ENCODE measurements at regions not wholly inside any gene's neighbourhood (a gene's known extent, or its start where the extent isn't known, plus 50 kb on each side); places are given as distances from the start of the nearest gene placed in this dataset.

DNA sequence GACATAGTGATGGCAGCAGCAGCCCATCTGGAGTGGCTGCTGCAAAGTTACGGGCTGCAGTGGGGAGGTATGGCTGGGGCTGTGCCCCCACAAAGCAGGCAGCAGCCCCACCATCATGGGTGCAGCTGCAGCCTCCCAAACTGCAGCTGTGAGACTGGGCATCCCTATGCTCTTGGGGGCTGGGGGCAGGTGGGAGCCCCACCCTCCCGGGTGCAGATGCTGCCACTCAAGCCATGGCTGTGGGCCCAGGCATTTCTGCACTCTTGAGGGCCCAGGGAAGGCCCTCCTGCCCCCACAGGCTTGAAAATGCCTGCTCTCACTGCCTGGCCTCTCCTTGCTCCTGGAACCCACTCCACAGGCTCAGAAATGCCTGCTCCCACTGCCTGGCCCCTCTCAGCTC lies 389.4 kb downstream of the TEX13C start:
- H3K27ac ChIP-seq: no peak overlapping the region
- no peak for TF ChIP-seq ZFX (IDR thresholded peaks at IDR 0.05)
- TF ChIP-seq, protein P1, sequence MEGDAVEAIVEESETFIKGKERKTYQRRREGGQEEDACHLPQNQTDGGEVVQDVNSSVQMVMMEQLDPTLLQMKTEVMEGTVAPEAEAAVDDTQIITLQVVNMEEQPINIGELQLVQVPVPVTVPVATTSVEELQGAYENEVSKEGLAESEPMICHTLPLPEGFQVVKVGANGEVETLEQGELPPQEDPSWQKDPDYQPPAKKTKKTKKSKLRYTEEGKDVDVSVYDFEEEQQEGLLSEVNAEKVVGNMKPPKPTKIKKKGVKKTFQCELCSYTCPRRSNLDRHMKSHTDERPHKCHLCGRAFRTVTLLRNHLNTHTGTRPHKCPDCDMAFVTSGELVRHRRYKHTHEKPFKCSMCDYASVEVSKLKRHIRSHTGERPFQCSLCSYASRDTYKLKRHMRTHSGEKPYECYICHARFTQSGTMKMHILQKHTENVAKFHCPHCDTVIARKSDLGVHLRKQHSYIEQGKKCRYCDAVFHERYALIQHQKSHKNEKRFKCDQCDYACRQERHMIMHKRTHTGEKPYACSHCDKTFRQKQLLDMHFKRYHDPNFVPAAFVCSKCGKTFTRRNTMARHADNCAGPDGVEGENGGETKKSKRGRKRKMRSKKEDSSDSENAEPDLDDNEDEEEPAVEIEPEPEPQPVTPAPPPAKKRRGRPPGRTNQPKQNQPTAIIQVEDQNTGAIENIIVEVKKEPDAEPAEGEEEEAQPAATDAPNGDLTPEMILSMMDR (conservative IDR thresholded peaks at IDR 0.05): no peak

DNA sequence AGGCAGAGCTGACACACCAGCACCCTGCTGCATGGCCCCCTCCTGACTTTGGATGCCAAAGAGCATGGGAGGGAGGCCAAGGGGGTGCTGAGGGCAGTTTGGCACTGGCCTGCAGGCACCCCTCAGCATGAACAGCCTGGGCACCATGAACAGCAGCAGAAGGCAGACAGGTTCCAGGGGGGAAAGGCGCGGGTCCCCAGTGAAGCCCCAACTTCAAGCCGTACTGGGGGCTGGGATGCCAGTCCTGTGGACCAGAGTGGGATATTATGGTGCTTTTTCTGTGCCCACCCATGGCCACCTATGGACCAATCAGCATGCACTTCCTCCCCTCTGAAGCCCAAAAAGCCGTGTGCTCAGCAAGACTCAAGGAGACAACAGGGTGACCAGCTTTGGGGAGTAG lies 389.9 kb downstream of the TEX13C start:
- H3K27ac ChIP-seq: no peak overlapping the region
- TF ChIP-seq ZFX (IDR thresholded peaks at IDR 0.05): no peak
- TF ChIP-seq, protein P1 (conservative IDR thresholded peaks at IDR 0.05): no peak

DNA sequence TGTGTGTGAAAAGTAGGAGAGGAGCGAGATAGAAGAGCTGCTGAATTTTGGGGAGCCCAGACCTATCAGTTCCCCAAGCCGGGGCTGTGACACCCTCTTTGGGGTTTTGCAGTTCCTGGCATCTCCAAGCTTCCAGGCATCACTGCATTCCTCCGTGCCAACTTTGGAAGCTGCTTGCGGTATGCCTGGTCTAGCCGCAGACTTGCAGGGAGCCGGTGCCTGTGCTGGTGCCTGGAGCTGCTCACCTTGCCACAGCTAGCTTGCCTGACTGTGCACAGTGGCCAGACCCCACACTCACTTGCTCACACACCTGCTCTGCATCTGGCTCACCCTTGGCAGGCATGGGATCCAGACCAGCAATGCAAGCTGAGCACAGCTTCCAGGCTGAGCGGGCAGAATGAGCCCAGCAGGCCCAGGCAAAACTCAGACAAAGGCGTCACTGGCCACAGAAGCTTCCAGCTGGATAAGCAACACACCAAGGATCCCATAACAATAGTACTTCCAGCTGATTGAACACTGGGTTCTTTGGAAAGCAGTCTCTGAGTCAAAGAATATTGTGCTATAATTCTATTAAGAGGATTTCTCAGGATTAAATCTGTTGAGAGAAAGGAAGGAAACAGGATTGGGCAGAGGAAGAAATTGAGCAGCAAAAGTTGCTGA lies 390.9 kb downstream of the TEX13C start:
- H3K27ac ChIP-seq: no peak overlapping the region
- TF ChIP-seq, protein P1 (conservative IDR thresholded peaks at IDR 0.05): no peak
- TF ChIP-seq ZFX (IDR thresholded peaks at IDR 0.05): no peak

DNA sequence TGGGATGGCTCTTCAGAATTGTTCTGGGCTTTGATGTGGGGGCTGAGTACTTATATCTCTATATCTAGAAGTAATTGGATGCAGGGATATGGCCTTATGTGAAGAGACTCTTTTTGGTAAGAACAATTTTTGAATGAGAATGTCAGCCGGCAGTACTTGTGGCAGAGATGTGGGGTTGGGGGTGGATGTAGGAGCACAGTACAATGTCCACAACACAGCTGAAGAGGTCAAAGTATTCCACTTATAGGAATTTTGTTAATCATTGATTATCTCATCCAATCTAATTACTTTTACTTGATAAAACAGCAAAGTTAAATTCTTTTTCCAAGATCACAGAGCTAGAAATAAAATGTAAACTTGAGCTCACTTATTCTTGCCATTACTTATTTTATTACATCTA lies 391.4 kb downstream of the TEX13C start:
- no peak for TF ChIP-seq ZFX (IDR thresholded peaks at IDR 0.05)
- TF ChIP-seq, protein P1 (conservative IDR thresholded peaks at IDR 0.05): no peak
- H3K27ac ChIP-seq: no peak overlapping the region

DNA sequence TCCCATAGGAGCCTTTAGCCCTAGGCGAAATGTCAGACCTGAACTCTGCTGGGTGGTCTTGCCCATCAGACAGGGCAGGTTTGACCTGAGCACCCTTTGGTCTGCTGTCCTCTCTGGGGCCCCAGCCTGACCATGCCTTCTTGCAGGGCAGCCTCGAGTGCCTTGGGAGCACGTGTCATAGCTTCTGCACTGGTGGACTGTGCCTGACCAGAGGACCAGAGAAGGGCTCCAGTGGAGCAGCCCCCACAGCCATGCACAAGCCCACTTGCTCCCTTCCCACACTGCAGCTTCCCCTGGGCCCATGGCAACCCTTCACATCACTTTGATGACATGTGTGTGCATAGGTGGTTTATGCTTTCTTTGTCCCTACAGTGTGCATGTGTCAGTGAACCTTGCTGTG lies 394.0 kb downstream of the TEX13C start:
- H3K27ac ChIP-seq: no peak overlapping the region
- TF ChIP-seq, protein P1 (conservative IDR thresholded peaks at IDR 0.05): no peak
- TF ChIP-seq ZFX (IDR thresholded peaks at IDR 0.05): no peak

DNA sequence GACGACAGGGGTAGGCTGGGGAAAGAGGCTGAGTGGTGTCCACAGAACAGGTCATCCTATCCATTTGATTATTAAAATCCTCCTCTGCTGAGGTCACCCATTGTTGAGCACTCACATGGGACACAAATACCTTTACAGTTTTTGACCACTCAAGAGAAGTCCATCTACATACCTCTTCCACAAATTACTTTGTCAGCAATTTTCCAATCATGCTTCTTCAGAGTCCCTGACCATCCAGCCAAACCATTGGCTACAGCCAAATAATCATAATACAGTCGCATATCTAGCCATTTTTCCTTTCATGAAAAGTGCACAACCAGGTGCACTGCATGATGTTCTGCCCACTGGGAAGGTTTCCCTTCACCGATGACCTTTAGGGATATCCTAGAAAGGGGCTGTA lies 407.4 kb downstream of the TEX13C start:
- TF ChIP-seq, protein P1 (conservative IDR thresholded peaks at IDR 0.05): no peak
- no peak for TF ChIP-seq ZFX (IDR thresholded peaks at IDR 0.05)
- H3K27ac ChIP-seq: no peak overlapping the region

DNA sequence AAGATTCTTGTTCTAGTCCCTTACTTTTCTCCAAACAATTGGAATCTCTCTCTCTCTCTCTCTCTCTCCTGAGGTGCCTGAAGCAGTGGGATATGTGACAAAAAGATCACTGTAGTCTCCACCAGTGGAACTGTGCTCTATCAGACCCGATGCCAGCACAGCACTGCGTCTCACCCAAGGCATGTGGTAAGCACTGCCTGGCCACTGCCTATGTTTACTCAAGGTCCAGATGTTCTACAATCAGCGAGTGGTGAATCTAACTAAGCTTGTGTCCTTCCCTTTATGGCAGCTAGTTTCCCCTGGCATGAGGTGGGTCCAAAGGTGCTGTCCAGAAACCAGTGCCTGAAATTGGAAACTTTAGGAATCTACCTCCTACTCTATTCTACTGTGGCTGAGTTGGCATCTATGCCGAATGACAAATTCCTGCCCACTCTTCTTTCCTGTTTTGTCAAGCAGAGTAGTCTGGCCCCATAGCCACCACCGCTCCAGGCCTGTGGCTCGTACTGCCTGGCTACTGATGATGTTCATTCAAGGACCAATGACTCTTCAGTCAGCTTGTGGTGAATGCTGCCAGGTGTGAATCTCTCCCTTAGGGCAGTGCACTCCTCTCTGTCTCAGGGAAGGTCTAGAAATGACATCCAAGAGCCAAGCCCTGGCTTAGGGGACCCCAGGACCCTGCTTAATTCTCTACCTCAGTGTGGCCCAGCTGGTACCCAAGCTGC lies 416.5 kb downstream of the TEX13C start:
- no peak for TF ChIP-seq ZFX (IDR thresholded peaks at IDR 0.05)
- TF ChIP-seq, protein P1 (conservative IDR thresholded peaks at IDR 0.05): no peak
- no peak overlapping the region for H3K27ac ChIP-seq

Measured in C4-2B (cell line).